GM19468 (cell line): ENCODE measurements at regions not wholly inside any gene's neighbourhood (a gene's known extent, or its start where the extent isn't known, plus 50 kb on each side); places are given as distances from the start of the nearest gene placed in this dataset.
"Not testable (repeated sequence)": the region's sequence is repeated elsewhere in the genome, so short reads cannot be mapped to it uniquely, and the experiment has no call there.

Source experiments
- ATAC-seq: cut with Tn5 transposase; IDR thresholded peaks from one replicate; pipeline ENCODE4 v1.9.1; 2021; ENCODE audit warnings: mild to moderate bottlenecking, moderate library complexity, moderate number of reproducible peaks; ENCODE audit not compliant: unreplicated experiment; ENCODE audit errors: extremely low read depth

GRCh38 chr16:77114361-77114760, 76.6 kb upstream of the MON1B start:
- ATAC-seq = not testable (repeated sequence)

GRCh38 chr16:77116856-77117255, 74.1 kb upstream of the MON1B start:
- no peak for ATAC-seq

DNA sequence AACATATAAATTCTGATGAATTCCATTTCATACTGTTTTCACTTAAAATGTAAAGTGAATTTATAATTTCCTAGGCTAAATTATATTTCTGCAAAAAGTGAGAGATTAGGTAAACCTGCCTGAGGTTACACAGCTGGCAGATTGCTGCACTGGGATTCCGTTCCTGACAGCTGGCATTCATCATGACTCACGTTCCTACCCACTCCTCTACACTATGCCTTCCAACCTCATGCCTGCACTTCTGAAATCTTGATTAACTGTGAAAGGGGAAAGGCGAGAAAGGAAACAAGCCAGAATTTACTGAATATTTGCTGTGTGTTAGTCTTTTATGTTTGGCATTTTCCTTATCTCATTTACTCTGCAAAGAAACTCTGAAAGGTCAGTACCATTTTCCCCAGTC, 73.3 kb upstream of the MON1B start:
- no peak for ATAC-seq

GRCh38 chr16:77131398-77131797, 59.6 kb upstream of the MON1B start:
- ATAC-seq = no peak

DNA sequence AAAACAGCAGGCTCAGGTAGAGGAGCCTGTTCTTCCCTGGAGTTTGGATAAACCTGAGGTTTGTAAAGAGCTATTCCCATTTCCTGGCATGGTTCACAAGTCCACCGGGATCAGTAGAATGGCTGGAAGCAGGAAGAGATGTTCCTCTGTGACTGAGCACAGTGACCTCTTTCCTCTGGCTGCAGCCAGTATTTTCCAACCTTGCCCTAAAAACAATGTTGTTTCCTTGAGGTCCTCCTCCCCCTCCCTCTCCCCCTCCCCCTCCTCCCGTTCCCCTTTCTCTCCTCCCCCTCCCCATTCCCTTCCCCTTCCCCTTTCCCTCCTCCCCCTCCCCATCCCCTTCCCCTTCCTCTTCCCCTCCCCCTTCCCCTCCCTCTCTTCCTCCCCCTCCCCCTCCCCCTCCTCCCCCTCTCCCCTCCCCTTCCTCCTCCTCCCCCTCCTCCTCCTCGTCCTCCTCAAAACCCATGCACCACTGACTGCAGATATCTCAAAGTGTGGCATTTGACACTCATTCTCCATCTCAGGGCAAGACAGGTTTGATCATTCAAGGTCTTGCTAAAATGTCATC, 58.9 kb upstream of the MON1B start:
- ATAC-seq = no peak

DNA sequence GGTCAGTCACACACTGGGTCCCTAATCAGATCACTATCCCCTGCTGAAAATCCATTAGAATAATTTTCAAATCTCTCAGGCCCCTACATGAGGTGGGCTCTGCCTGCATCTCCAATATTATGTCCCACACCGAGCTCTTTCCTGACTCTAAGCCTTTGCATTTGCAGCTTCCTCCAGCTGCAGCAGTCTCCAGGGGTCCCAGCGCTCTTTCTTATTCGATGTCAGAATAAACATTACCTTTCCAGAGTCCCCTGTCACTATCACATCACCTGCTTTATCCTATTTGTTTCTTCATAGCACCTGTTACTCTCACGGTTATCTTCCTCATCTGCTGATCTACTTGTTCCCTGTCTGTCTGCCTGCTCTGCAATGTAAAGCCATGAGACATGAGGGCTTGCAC, 57.3 kb upstream of the MON1B start:
- no peak for ATAC-seq

GRCh38 chr16:77137045-77137444, 53.9 kb upstream of the MON1B start:
- ATAC-seq = no peak
